Loucy (cell line): ENCODE measurements at regions not wholly inside any gene's neighbourhood (a gene's known extent, or its start where the extent isn't known, plus 50 kb on each side); places are given as distances from the start of the nearest gene placed in this dataset.

Experiments used
- H2AFZ ChIP-seq: fragments of 200-600 bp; sonication (generic); 2 replicates; pipeline ENCODE4 v1.6.0; 2016; ENCODE audit warnings: antibody characterized with exemption, mild to moderate bottlenecking, low read length, moderate library complexity
- H3F3A ChIP-seq: fragments of 200-600 bp; 2 replicates; pipeline ENCODE4 v1.6.0; 2016; ENCODE audit warnings: antibody characterized with exemption, low read depth, mild to moderate bottlenecking
- H3K27me3 ChIP-seq: fragments of 200-600 bp; sonication (generic); 2 replicates; pipeline ENCODE4 v1.6.1; 2014; ENCODE audit warnings: low read length, mild to moderate bottlenecking; ENCODE audit not compliant: insufficient read depth, poor library complexity, severe bottlenecking
- H3K36me3 ChIP-seq: fragments of 200-600 bp; sonication (generic); 2 replicates; pipeline ENCODE4 v1.6.1; 2016; ENCODE audit warnings: low read length; ENCODE audit not compliant: insufficient read depth
- H3K4me1 ChIP-seq: fragments of 200-600 bp; sonication (generic); 2 replicates; pipeline ENCODE4 v1.5.1; 2014; ENCODE audit warnings: low read length, mild to moderate bottlenecking; ENCODE audit not compliant: insufficient read depth, poor library complexity, severe bottlenecking
- H3K4me2 ChIP-seq: fragments of 200-600 bp; sonication (generic); 2 replicates; pipeline ENCODE4 v1.6.0; 2014; ENCODE audit warnings: antibody characterized with exemption, low read length, low read depth, mild to moderate bottlenecking; ENCODE audit not compliant: poor library complexity, severe bottlenecking
- H3K4me3 ChIP-seq: fragments of 200-600 bp; sonication (generic); 2 replicates; pipeline ENCODE4 v1.5.1; 2014; ENCODE audit warnings: low read length, mild to moderate bottlenecking, mixed read lengths; ENCODE audit not compliant: poor library complexity, severe bottlenecking
- H3K79me2 ChIP-seq: fragments of 200-600 bp; sonication (generic); 2 replicates; pipeline ENCODE4 v1.6.1; 2014; ENCODE audit warnings: low read length; ENCODE audit not compliant: insufficient read depth
- H3K9ac ChIP-seq: fragments of 200-600 bp; sonication (generic); 2 replicates; pipeline ENCODE4 v1.6.0; 2014; ENCODE audit warnings: mild to moderate bottlenecking, low read depth, low read length, moderate library complexity; ENCODE audit not compliant: poor library complexity, severe bottlenecking
- H3K9me2 ChIP-seq: fragments of 200-600 bp; sonication (generic); replicated peaks from 2 replicates; pipeline ENCODE4 v1.6.1; 2016; ENCODE audit warnings: low read depth, low read length, mixed read lengths
- H3K9me3 ChIP-seq: fragments of 200-600 bp; sonication (generic); 2 replicates; pipeline ENCODE4 v1.6.1; 2014; ENCODE audit warnings: mild to moderate bottlenecking, antibody characterized with exemption, low read length, low read depth; ENCODE audit not compliant: insufficient read depth
- H4K20me1 ChIP-seq: fragments of 200-600 bp; sonication (generic); 2 replicates; pipeline ENCODE4 v1.6.0; 2014; ENCODE audit warnings: antibody characterized with exemption, low read length, mild to moderate bottlenecking; ENCODE audit not compliant: insufficient read depth, poor library complexity, severe bottlenecking
- CTCF ChIP-seq: fragments of 200-600 bp; sonication (generic); conservative IDR thresholded peaks from 2 replicates; pipeline ENCODE4 v1.5.1; 2014; ENCODE audit warnings: mild to moderate bottlenecking, antibody characterized with exemption, low read length
- EZH2phosphoT487 ChIP-seq: fragments of 200-600 bp; IDR thresholded peaks from 2 replicates; pipeline ENCODE4 v1.6.1; 2018; ENCODE audit warnings: antibody characterized with exemption, mild to moderate bottlenecking, moderate library complexity, borderline replicate concordance

- Histone ChIP-seq H3K9ac (no peak overlapping the region), H3K4me1 (no peaks in the 10 kb centered on the region), H3K79me2 (no peaks in the 10 kb centered on the region), H3K4me2 (no peak overlapping the region), H3K4me3 (no peak overlapping the region), H3F3A (no peaks in the 10 kb centered on the region), H3K36me3 (no peaks in the 10 kb centered on the region), H3K9me2 (no peaks in the 10 kb centered on the region), H3K27me3 (no peaks in the 10 kb centered on the region), H3K9me3 (no peaks in the 10 kb centered on the region), H2AFZ (no peak overlapping the region), H4K20me1 (no peaks in the 10 kb centered on the region)
- no peak for TF ChIP-seq EZH2phosphoT487
- no peak for TF ChIP-seq CTCF
These were observed 395.2 kb upstream of the MIR17HG start for GRCh38 chr13:90952326-90952725.

- H2AFZ ChIP-seq = no peak overlapping the region
- no peaks in the 10 kb centered on the region for H3K9me3 ChIP-seq
- no peaks in the 10 kb centered on the region for H3K9me2 ChIP-seq
- no peaks in the 10 kb centered on the region for H4K20me1 ChIP-seq
- no peak overlapping the region for H3K4me2 ChIP-seq
- H3K36me3 ChIP-seq = no peaks in the 10 kb centered on the region
- no peak overlapping the region for H3K9ac ChIP-seq
- no peak overlapping the region for H3K4me3 ChIP-seq
- no peaks in the 10 kb centered on the region for H3F3A ChIP-seq
- H3K79me2 ChIP-seq = no peaks in the 10 kb centered on the region
- TF ChIP-seq EZH2phosphoT487 = no peak
- TF ChIP-seq CTCF = no peak
- H3K4me1 ChIP-seq = no peaks in the 10 kb centered on the region
- H3K27me3 ChIP-seq = no peaks in the 10 kb centered on the region
These were observed 392.8 kb upstream of the MIR17HG start for GRCh38 chr13:90954605-90955195.

- Histone ChIP-seq H4K20me1 (no peaks in the 10 kb centered on the region), H3F3A (no peaks in the 10 kb centered on the region), H3K27me3 (no peaks in the 10 kb centered on the region), H3K79me2 (no peaks in the 10 kb centered on the region), H2AFZ (no peak overlapping the region), H3K9ac (no peak overlapping the region), H3K4me1 (no peaks in the 10 kb centered on the region), H3K9me3 (no peaks in the 10 kb centered on the region), H3K4me2 (no peak overlapping the region), H3K36me3 (no peaks in the 10 kb centered on the region), H3K4me3 (no peak overlapping the region), H3K9me2 (no peaks in the 10 kb centered on the region)
- no peak for TF ChIP-seq EZH2phosphoT487
- TF ChIP-seq CTCF = no peak
These were observed 391.5 kb upstream of the MIR17HG start for GRCh38 chr13:90956031-90956430.
